ENCODE measurements at regions not wholly inside any gene's neighbourhood (a gene's known extent, or its start where the extent isn't known, plus 50 kb on each side); places are given as distances from the start of the nearest gene placed in this dataset.
"Not testable (repeated sequence)": the region's sequence is repeated elsewhere in the genome, so short reads cannot be mapped to it uniquely, and the experiment has no call there.

DNA sequence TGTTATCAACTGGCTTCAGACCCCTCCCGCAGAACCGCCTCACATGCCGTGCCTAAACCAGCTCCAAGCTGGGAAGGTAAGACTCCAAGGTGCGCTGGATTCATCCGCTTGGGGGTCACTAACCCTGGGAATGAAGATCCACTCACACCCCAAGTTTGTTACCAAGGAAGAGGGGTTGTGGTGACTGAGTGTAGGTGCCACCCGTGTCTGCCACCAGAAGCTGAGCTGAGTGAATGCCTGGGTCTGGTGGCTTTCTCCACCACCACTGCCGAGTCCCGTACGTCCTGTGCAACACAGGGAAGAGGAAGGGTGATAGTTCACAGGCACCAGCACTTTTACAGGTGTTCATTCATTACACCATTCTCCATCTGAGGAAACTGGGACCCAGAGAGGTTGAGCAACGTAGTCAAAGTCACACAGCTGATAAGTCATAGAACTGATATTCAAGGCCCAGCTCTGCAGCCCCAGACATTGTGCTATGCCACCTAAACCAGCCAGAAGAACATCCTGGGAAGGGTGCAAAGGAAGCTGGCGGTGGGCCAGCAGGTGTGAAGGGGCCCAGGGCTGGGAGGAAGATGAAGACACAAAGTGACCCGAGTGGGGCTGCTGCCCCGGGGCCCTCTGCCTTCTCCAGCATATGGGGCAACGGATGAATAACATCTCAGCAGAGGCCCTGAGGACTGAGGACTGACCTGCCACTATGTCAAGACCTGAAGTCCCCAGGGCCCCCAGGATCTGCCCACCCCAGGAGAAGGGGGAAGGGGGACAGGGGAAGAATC is 70.9 kb upstream of the PPP1R26 start:
- no peak overlapping the region for H3K4me3 ChIP-seq
- no peaks in the 10 kb centered on the region for H3K9me3 ChIP-seq
- no peaks in the 10 kb centered on the region for H3K27me3 ChIP-seq
- DNase-seq: no peak
- no peaks in the 10 kb centered on the region for H3K36me3 ChIP-seq

GRCh38 chr9:135409286-135410200 is 70.0 kb upstream of the PPP1R26 start:
- Histone ChIP-seq H3K4me3 (no peak overlapping the region), H3K27me3 (no peaks in the 10 kb centered on the region), H3K9me3 (no peaks in the 10 kb centered on the region), H3K36me3 (no peaks in the 10 kb centered on the region)
- no peak for DNase-seq

GRCh38 chr9:135410421-135410820 is 69.2 kb upstream of the PPP1R26 start:
- Histone ChIP-seq H3K27me3 (no peaks in the 10 kb centered on the region), H3K4me3 (no peak overlapping the region), H3K9me3 (no peaks in the 10 kb centered on the region), H3K36me3 (no peaks in the 10 kb centered on the region)
- DNase-seq: no peak

DNA sequence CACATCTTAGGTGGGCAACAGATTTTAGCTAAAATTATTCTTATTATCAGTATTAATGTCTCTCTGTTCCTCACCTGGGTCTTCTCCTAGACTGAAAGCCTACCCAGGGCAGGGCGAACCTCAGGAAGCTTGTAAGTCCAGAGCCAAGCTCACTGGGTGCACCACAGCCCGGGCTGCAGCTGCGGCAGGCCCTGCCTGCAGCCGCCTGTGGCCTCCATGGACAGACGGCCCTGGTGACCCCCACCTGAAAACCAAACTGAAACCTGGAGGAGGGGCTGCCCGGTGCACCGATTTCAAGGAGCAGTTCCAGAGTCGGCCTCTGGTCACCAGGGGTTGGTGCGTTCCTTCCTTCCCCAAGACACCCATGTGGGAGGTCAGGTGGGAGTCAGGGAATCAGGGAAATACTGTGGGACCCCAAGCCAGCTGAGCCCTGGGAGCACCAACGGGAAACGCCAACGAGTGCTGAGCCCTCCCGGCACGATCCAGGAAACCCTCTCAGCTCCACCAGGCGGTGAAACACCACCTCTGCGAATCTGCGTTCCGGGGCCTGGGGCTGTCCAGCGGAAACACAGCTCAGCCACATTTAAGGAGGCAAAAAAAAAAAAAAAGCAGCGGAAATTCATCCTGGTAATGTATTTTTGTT is 68.6 kb upstream of the PPP1R26 start:
- no peak overlapping the region for H3K4me3 ChIP-seq
- H3K9me3 ChIP-seq: no peaks in the 10 kb centered on the region
- no peak for DNase-seq
- H3K36me3 ChIP-seq: no peaks in the 10 kb centered on the region
- no peaks in the 10 kb centered on the region for H3K27me3 ChIP-seq

DNA sequence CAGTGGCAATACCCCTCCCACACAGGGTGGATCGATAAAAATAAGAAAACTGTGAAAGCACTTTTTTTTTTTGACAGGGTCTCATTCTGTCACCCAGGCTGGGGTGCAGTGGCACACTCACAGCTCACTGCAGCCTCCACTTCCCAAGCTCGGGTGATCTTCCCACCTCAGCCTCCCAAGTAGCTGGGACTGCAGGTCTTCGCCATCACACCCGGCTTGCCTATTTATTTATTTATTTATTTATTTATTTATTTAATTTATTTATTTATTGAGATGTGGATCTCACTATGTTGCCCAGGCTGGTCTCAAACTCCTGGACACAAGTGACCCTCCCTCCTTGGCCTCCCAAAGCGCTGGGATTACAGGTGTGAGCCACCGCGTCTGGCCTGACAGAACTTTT is 68.0 kb upstream of the PPP1R26 start:
- not testable (repeated sequence) for DNase-seq, H3K4me3 ChIP-seq, H3K9me3 ChIP-seq, H3K36me3 ChIP-seq, H3K27me3 ChIP-seq

GRCh38 chr9:135412315-135413085 is 67.1 kb upstream of the PPP1R26 start:
- H3K9me3 ChIP-seq, H3K27me3 ChIP-seq, H3K4me3 ChIP-seq, H3K36me3 ChIP-seq: not testable (repeated sequence)
- DNase-seq: peak; percentile 55

DNA sequence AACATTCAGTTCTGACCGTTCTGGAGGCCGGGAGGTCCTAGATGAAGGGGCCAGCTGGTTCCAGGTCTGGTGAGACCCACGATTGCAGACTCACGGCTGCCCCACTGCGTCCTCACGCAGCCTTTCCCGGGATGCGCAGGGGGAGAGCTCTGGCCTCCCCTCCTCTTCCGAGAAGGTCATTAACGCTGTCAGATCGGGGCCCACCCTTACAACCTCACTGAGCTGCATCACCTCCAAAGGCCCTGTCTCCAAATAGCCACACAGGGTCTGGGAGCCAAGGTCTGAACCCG is 66.6 kb upstream of the PPP1R26 start:
- Histone ChIP-seq H3K36me3 (no peaks in the 10 kb centered on the region), H3K27me3 (no peaks in the 10 kb centered on the region), H3K4me3 (no peak overlapping the region), H3K9me3 (no peaks in the 10 kb centered on the region)
- no peak for DNase-seq

- DNase-seq: no peak
- Histone ChIP-seq H3K9me3 (no peaks in the 10 kb centered on the region), H3K4me3 (no peak overlapping the region), H3K36me3 (no peaks in the 10 kb centered on the region), H3K27me3 (no peaks in the 10 kb centered on the region)
Observed at GRCh38 chr9:135413461-135413860, 66.1 kb upstream of the PPP1R26 start.

DNA sequence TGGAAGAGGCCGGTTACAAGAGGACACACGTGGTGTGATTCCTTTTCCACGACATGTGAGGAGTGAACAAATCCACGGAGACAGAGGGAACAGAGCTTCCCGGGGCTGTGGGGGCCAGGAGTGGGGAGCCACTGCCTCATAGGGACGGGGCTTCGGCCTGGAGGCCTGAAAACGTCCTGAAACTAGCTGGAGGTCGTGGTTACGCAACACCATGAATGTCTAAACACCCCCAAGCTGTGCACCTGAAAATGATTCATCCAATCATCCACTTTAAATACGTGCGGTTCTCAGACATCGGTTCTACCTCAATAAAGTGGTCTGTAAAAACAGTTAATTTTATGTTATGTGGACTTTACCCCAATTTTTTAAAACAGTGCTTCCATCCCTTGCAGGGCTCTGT is 65.3 kb upstream of the PPP1R26 start:
- Histone ChIP-seq H3K36me3 (no peaks in the 10 kb centered on the region), H3K4me3 (no peak overlapping the region), H3K9me3 (no peaks in the 10 kb centered on the region), H3K27me3 (no peaks in the 10 kb centered on the region)
- no peak for DNase-seq

GRCh38 chr9:135415586-135415985 is 64.0 kb upstream of the PPP1R26 start:
- Histone ChIP-seq H3K9me3 (no peaks in the 10 kb centered on the region), H3K4me3 (no peak overlapping the region), H3K27me3 (no peaks in the 10 kb centered on the region), H3K36me3 (no peaks in the 10 kb centered on the region)
- DNase-seq: no peak

GRCh38 chr9:135416664-135417290 is 62.8 kb upstream of the PPP1R26 start:
- Histone ChIP-seq H3K9me3 (no peaks in the 10 kb centered on the region), H3K27me3 (no peaks in the 10 kb centered on the region), H3K36me3 (no peaks in the 10 kb centered on the region), H3K4me3 (no peak overlapping the region)
- no peak for DNase-seq

- H3K27me3 ChIP-seq: no peaks in the 10 kb centered on the region
- H3K9me3 ChIP-seq: no peaks in the 10 kb centered on the region; the same call in 1 of the 2 replicates
- DNase-seq: no peak
- no peaks in the 10 kb centered on the region for H3K36me3 ChIP-seq
- H3K4me3 ChIP-seq: no peak overlapping the region
Observed at GRCh38 chr9:135418161-135418560, 61.4 kb upstream of the PPP1R26 start.

DNA sequence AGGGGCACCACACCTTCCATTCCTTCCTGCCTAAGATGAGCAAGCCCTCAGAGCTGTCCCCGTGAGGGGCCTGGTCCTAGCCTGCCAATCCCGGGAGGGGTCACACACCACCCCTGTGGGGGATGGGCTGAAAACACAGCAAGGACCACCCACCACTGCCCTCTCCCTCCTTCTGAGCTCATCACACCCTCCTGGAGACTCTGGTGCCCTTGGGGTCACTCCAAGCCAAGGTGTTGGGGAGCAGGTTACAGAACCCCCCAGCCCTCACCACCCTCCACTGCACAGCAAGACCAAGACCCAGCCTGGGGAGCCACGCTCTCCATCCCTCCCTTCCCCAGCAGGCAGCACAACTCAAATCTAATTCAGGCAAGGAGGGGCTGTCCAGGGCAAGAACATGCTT is 60.5 kb upstream of the PPP1R26 start:
- no peaks in the 10 kb centered on the region for H3K27me3 ChIP-seq
- no peaks in the 10 kb centered on the region for H3K36me3 ChIP-seq
- DNase-seq: no peak
- peaks cover 5% of the 10 kb centered on the region; the same call in 1 of the 2 replicates for H3K9me3 ChIP-seq
- H3K4me3 ChIP-seq: no peak overlapping the region

DNA sequence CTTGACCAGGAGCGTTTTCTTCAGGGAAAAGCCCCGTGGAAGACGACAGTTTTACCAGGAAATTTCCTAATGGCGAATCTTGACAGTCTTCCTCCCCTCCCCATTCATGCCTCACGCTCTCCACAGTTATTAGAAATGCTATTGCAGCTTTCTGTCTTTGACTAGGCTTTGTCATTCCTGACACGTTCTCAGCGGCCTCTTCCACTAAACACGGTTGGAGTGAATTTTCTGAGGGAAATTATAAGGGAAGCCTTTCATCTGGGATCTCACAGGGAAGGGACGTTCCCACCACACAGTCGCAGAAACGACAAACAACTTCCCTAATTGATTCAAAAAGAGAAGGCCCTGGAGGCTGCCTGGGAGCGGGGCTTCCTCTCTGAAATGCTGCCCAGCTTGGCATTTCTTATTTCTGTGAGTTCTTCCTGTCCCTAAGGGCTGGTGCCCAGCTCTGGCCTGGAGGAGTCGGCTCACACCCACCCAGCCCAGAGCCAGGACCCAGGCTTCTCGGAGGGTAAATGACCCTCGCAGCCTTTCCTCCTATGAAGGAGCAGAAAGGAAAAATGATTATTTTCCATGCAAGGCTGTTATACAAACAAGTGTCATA is 57.1 kb upstream of the PPP1R26 start:
- Histone ChIP-seq H3K4me3 (no peak overlapping the region), H3K9me3 (peaks cover 5% of the 10 kb centered on the region; the same call in 1 of the 2 replicates), H3K27me3 (no peaks in the 10 kb centered on the region), H3K36me3 (no peaks in the 10 kb centered on the region)
- DNase-seq: no peak

- no peak for DNase-seq
Observed at GRCh38 chr9:135423725-135424124, 55.9 kb upstream of the PPP1R26 start.

More at GRCh38 chr9:135423725-135424124, 55.9 kb upstream of the PPP1R26 start:
- no peaks in the 10 kb centered on the region for H3K27me3 ChIP-seq
- no peaks in the 10 kb centered on the region for H3K36me3 ChIP-seq
- H3K9me3 ChIP-seq: peaks cover 5% of the 10 kb centered on the region; the same call in 1 of the 2 replicates
- no peak overlapping the region for H3K4me3 ChIP-seq
